Caco-2 (cell line): ENCODE measurements at regions not wholly inside any gene's neighbourhood (a gene's known extent, or its start where the extent isn't known, plus 50 kb on each side); places are given as distances from the start of the nearest gene placed in this dataset.

Experiments
- BruUV-seq: library from RNA; stranded (reverse); fragments of 400-500 nt; replicated peaks from 2 replicates; lab custom pipeline; 2021; lab: Mats Ljungman, UMichigan
- CTCF ChIA-PET: fragments of 300-600 bp; sonication (Branson Sonifier 250); formaldehyde crosslinking; loops from one replicate; lab custom pipeline; 2022; ENCODE audit warnings: antibody characterized with exemption; lab: Charles Lee
- POLR2A ChIA-PET: fragments of 300-600 bp; sonication (Branson Sonifier 250); formaldehyde crosslinking; loops from one replicate; lab custom pipeline; 2022; ENCODE audit warnings: antibody characterized with exemption; lab: Charles Lee
- DNase-seq, 2 experiments: peaks; one replicate each; pipeline versions ENCODE4 v3.0.0 to v3.0.0-alpha.2; 2020 to 2022
- H3K27me3 ChIP-seq: replicated peaks from 2 replicates; pipeline ENCODE4 v1.6.0; 2011; ENCODE audit warnings: low read length; ENCODE audit not compliant: control insufficient read depth, insufficient read depth
- H3K36me3 ChIP-seq: 2 replicates; pipeline ENCODE4 v1.5.1; 2011; ENCODE audit warnings: low read length; ENCODE audit not compliant: control insufficient read depth, insufficient read depth
- H3K4me1 ChIP-seq: fragments of 250-450 bp; sonication (Bioruptor Pico); 2 replicates; pipeline ENCODE4 v1.5.1; 2020; ENCODE audit warnings: mild to moderate bottlenecking
- H3K4me3 ChIP-seq: 2 replicates; pipeline ENCODE4 v1.5.1; 2011; ENCODE audit warnings: low read depth, mild to moderate bottlenecking, control low read depth, low read length
- H3K9me3 ChIP-seq: fragments of 250-450 bp; sonication (Bioruptor Pico); 2 replicates; pipeline ENCODE4 v1.5.1; 2020; ENCODE audit warnings: mild to moderate bottlenecking, moderate library complexity
- H3K27ac Mint-ChIP-seq: one replicate; pipeline ENCODE4 v1.8.0; 2022; ENCODE audit warnings: mixed read lengths; ENCODE audit not compliant: unreplicated experiment
- H3K27me3 Mint-ChIP-seq: one replicate; pipeline ENCODE4 v1.8.0; 2022; ENCODE audit warnings: mixed read lengths; ENCODE audit not compliant: insufficient read depth, unreplicated experiment
- H3K36me3 Mint-ChIP-seq: one replicate; pipeline ENCODE4 v1.8.0; 2022; ENCODE audit warnings: mild to moderate bottlenecking, mixed read lengths; ENCODE audit not compliant: insufficient read depth, unreplicated experiment
- H3K4me1 Mint-ChIP-seq: one replicate; pipeline ENCODE4 v1.8.0; 2022; ENCODE audit warnings: low read depth, mixed read lengths; ENCODE audit not compliant: unreplicated experiment
- H3K4me3 Mint-ChIP-seq: one replicate; pipeline ENCODE4 v1.8.0; 2022; ENCODE audit warnings: mild to moderate bottlenecking, moderate library complexity, mixed read lengths; ENCODE audit not compliant: unreplicated experiment
- H3K9me3 Mint-ChIP-seq: one replicate; pipeline ENCODE4 v1.8.0; 2022; ENCODE audit warnings: mixed read lengths; ENCODE audit not compliant: unreplicated experiment
- intact Hi-C: fragments of 100-400 bp; cut with micrococcal nuclease; formaldehyde crosslinking; loops from one replicate; pipeline ENCODE4 v1.10.0; 2022; ENCODE audit not compliant: unreplicated experiment
- TF ChIP-seq, protein P1 (sequence below), 2 experiments: fragments of 200-600 bp in 1 of 2; IDR thresholded peaks; 1 replicate in 1 of 2; 2 replicates in 1 of 2; pipeline versions ENCODE4 v1.5.1 to v1.8.0; 2011 to 2022; ENCODE audit warnings: antibody characterized with exemption in 1 of 2, control low read depth in 1 of 2, inconsistent platforms in 1 of 2, low read depth in 1 of 2, low read length in 1 of 2, mild to moderate bottlenecking in 1 of 2, moderate library complexity in 1 of 2; ENCODE audit not compliant: insufficient read depth in 1 of 2, severe bottlenecking in 1 of 2, unreplicated experiment in 1 of 2

DNA sequence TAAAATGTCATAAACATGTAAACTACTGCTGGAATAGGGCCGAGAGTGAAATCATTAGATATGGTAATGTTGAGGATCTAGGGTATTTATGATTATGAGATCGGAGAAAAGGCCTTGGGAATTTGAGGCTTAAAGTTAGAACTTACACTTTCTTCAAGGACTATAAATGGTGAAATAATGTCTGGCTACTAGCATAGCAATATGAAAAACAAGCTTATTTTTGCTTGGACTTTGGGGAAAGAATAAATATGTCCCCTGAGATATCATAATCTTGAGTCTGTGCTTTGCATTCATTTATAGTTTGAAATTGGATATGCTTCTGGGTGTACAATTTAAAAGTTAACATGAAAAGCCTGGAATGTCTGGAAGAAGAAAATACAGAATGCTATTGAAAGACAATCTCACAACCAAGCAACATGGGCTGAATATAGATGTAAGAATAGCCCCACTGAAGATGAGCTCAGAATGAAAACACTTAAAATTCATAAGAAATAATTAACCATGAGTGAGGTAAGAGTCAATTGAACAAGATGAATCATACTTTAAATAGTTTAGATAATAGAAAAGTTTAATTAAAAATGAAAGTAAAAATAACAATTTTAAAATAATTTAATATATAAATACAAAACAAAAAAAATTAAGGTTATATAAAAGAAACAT is 1555.4 kb upstream of the MIR17HG start:
- no peaks in the 10 kb centered on the region for H3K4me1 ChIP-seq
- intact Hi-C loops, result no loop called here
- H3K4me1 Mint-ChIP-seq, result no peaks in the 10 kb centered on the region
- H3K27ac Mint-ChIP-seq, result no peak overlapping the region
- no peak overlapping the region for H3K4me3 ChIP-seq
- POLR2A ChIA-PET, result no interaction called here
- peaks cover 2% of the 10 kb centered on the region for H3K27me3 Mint-ChIP-seq
- no TSS peak for BruUV-seq
- no peaks in the 10 kb centered on the region for H3K27me3 ChIP-seq
- no peaks in the 10 kb centered on the region for H3K9me3 ChIP-seq
- H3K36me3 Mint-ChIP-seq, result no peaks in the 10 kb centered on the region
- no peaks in the 10 kb centered on the region for H3K9me3 Mint-ChIP-seq
- DNase-seq, result no peak
- TF ChIP-seq, protein P1, sequence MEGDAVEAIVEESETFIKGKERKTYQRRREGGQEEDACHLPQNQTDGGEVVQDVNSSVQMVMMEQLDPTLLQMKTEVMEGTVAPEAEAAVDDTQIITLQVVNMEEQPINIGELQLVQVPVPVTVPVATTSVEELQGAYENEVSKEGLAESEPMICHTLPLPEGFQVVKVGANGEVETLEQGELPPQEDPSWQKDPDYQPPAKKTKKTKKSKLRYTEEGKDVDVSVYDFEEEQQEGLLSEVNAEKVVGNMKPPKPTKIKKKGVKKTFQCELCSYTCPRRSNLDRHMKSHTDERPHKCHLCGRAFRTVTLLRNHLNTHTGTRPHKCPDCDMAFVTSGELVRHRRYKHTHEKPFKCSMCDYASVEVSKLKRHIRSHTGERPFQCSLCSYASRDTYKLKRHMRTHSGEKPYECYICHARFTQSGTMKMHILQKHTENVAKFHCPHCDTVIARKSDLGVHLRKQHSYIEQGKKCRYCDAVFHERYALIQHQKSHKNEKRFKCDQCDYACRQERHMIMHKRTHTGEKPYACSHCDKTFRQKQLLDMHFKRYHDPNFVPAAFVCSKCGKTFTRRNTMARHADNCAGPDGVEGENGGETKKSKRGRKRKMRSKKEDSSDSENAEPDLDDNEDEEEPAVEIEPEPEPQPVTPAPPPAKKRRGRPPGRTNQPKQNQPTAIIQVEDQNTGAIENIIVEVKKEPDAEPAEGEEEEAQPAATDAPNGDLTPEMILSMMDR (IDR thresholded peaks at IDR 0.05; ENCODE audit: insufficient read depth in 1 of 2, low read depth in 1 of 2, low read length in 1 of 2, severe bottlenecking in 1 of 2, unreplicated experiment in 1 of 2), result no peak
- H3K4me3 Mint-ChIP-seq, result no peak overlapping the region
- CTCF ChIA-PET, result no interaction called here
- H3K36me3 ChIP-seq, result no peaks in the 10 kb centered on the region

DNA sequence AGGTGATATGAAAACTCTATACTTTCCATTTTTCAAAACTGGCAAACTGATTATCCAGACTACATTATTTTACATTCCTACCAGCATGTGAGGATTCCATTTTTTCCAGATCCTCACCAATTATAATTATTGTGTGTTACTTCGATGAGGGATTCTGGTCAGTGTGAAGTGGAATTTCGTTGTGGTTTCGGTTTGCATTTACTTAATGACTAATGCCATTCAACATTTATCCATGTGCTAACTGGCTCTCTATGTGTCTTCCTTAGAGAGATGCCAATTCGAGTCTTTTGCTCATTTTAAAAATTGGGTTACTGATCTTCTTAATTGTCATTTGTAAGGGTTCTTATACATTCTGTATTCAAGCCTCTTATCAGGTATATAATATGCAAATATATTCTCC is 1551.3 kb upstream of the MIR17HG start:
- Mint-ChIP-seq H3K36me3 (no peaks in the 10 kb centered on the region), H3K27me3 (peaks cover 5% of the 10 kb centered on the region), H3K4me1 (no peaks in the 10 kb centered on the region), H3K27ac (no peak overlapping the region), H3K4me3 (no peak overlapping the region), H3K9me3 (no peaks in the 10 kb centered on the region)
- Histone ChIP-seq H3K4me3 (no peak overlapping the region), H3K9me3 (no peaks in the 10 kb centered on the region), H3K36me3 (no peaks in the 10 kb centered on the region), H3K27me3 (no peaks in the 10 kb centered on the region), H3K4me1 (no peaks in the 10 kb centered on the region)
- DNase-seq, result no peak
- POLR2A ChIA-PET, result no interaction called here
- BruUV-seq, result no TSS peak
- intact Hi-C loops, result no loop called here
- TF ChIP-seq, protein P1 (IDR thresholded peaks at IDR 0.05; ENCODE audit: insufficient read depth in 1 of 2, low read depth in 1 of 2, low read length in 1 of 2, severe bottlenecking in 1 of 2, unreplicated experiment in 1 of 2), result no peak
- CTCF ChIA-PET, result no interaction called here

DNA sequence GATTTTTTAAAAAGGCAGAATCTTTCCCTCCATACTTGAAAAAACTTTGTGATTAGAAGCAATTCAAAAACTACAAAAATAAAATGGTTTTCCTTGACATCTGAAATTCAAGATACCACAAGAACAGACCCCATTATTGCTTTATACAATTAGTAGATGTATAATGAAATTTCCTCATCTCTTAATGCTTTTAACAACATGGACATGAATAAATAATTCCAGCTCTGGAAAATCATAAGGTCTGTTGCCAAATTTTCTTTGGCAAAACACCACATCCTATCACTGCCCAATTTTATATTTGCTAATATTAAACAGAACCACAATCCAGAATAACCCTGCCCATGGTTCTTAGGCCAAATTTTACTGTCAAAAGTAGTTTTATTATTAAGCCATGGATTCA is 1543.6 kb upstream of the MIR17HG start:
- Histone ChIP-seq H3K36me3 (no peaks in the 10 kb centered on the region), H3K4me3 (no peak overlapping the region), H3K4me1 (no peaks in the 10 kb centered on the region), H3K9me3 (no peaks in the 10 kb centered on the region), H3K27me3 (no peaks in the 10 kb centered on the region)
- H3K9me3 Mint-ChIP-seq, result no peaks in the 10 kb centered on the region
- H3K36me3 Mint-ChIP-seq, result no peaks in the 10 kb centered on the region
- no peak overlapping the region for H3K4me3 Mint-ChIP-seq
- H3K4me1 Mint-ChIP-seq, result no peaks in the 10 kb centered on the region
- CTCF ChIA-PET, result no interaction called here
- POLR2A ChIA-PET, result no interaction called here
- BruUV-seq, result no TSS peak
- peaks cover 3% of the 10 kb centered on the region for H3K27me3 Mint-ChIP-seq
- intact Hi-C loops, result no loop called here
- no peak for DNase-seq
- no peak overlapping the region for H3K27ac Mint-ChIP-seq
- TF ChIP-seq, protein P1 (IDR thresholded peaks at IDR 0.05; ENCODE audit: insufficient read depth in 1 of 2, low read depth in 1 of 2, low read length in 1 of 2, severe bottlenecking in 1 of 2, unreplicated experiment in 1 of 2), result no peak
